Non-pigmented ciliary epithelial cell (primary cell): ENCODE measurements at regions not wholly inside any gene's neighbourhood (a gene's known extent, or its start where the extent isn't known, plus 50 kb on each side); places are given as distances from the start of the nearest gene placed in this dataset.

Source experiments
- DNase-seq: peaks from one replicate; pipeline ENCODE4 v3.0.0-alpha.2; 2010; ENCODE audit warnings: low read depth

- DNase-seq: no peak
Measured at GRCh38 chr3:72199530-72199929, 414.6 kb upstream of the PROK2 start.

- DNase-seq: no peak
Measured at GRCh38 chr3:72196377-72196929, 411.5 kb upstream of the PROK2 start.

- no peak for DNase-seq
Measured at GRCh38 chr3:72195895-72196294, 410.9 kb upstream of the PROK2 start.

- DNase-seq: no peak
Measured at GRCh38 chr3:72194458-72194857, 409.5 kb upstream of the PROK2 start.

GRCh38 chr3:72193771-72194430, 409.0 kb upstream of the PROK2 start:
- no peak for DNase-seq

- DNase-seq: no peak
Measured at GRCh38 chr3:72192572-72192971, 407.6 kb upstream of the PROK2 start.

- no peak for DNase-seq
Measured at GRCh38 chr3:72191209-72191960, 406.4 kb upstream of the PROK2 start.

GRCh38 chr3:72190050-72190449, 405.1 kb upstream of the PROK2 start:
- DNase-seq: no peak

GRCh38 chr3:72189339-72189738, 404.4 kb upstream of the PROK2 start:
- DNase-seq: no peak

- no peak for DNase-seq
Measured at GRCh38 chr3:72188536-72188935, 403.6 kb upstream of the PROK2 start.

- DNase-seq: no peak
Measured at GRCh38 chr3:72187131-72187530, 402.2 kb upstream of the PROK2 start.

GRCh38 chr3:72186400-72186855, 401.5 kb upstream of the PROK2 start:
- no peak for DNase-seq

GRCh38 chr3:72185549-72186399, 400.8 kb upstream of the PROK2 start:
- DNase-seq: peak; percentile 60

- no peak for DNase-seq
Measured at GRCh38 chr3:72183489-72183888, 398.5 kb upstream of the PROK2 start.

GRCh38 chr3:72182206-72182605, 397.3 kb upstream of the PROK2 start:
- no peak for DNase-seq

GRCh38 chr3:72181251-72181650, 396.3 kb upstream of the PROK2 start:
- no peak for DNase-seq

- DNase-seq: no peak
Measured at GRCh38 chr3:72180405-72180804, 395.5 kb upstream of the PROK2 start.

- no peak for DNase-seq
Measured at GRCh38 chr3:72179107-72179464, 394.1 kb upstream of the PROK2 start.

GRCh38 chr3:72178463-72179106, 393.6 kb upstream of the PROK2 start:
- no peak for DNase-seq

- no peak for DNase-seq
Measured at GRCh38 chr3:72177075-72178050, 392.4 kb upstream of the PROK2 start.

GRCh38 chr3:72176537-72177041, 391.6 kb upstream of the PROK2 start:
- no peak for DNase-seq
